IMR-90 (cell line): ENCODE measurements at regions not wholly inside any gene's neighbourhood (a gene's known extent, or its start where the extent isn't known, plus 50 kb on each side); places are given as distances from the start of the nearest gene placed in this dataset.

Source experiments
- ATAC-seq: fragments of 200-7000 bp; cut with Tn5 transposase; 2 replicates; pipeline ENCODE4 v1.9.1; 2020; ENCODE audit warnings: low read depth, mild to moderate bottlenecking, moderate library complexity
- BruUV-seq: library from RNA; stranded (reverse); fragments of 400-500 nt; replicated peaks from 2 replicates; lab custom pipeline; 2021; lab: Mats Ljungman, UMichigan
- CTCF ChIA-PET: fragments of 300-600 bp; formaldehyde crosslinking; extraction: SDS; loops from one replicate; lab custom pipeline; 2021; ENCODE audit warnings: antibody characterized with exemption; lab: Yijun Ruan, JAX
- POLR2A ChIA-PET: fragments of 300-600 bp; sonication (Branson Sonifier 250); formaldehyde crosslinking; loops from one replicate; lab custom pipeline; 2022; ENCODE audit warnings: antibody characterized with exemption; ENCODE audit not compliant: unreplicated experiment; lab: Charles Lee
- DNase-seq: peaks from one replicate; pipeline ENCODE4 v3.0.0; 2013
- H2AFZ ChIP-seq: replicated peaks from 2 replicates; pipeline ENCODE3; 2013; ENCODE audit warnings: low read length, mild to moderate bottlenecking; ENCODE audit not compliant: poor library complexity
- H2AK5ac ChIP-seq: 2 replicates; pipeline ENCODE4 v1.6.1; 2013; ENCODE audit warnings: low read depth, low read length, inconsistent platforms
- H2AK9ac ChIP-seq: replicated peaks from 2 replicates; pipeline ENCODE3; 2013; ENCODE audit warnings: mild to moderate bottlenecking, low read depth, low read length, moderate library complexity; ENCODE audit not compliant: poor library complexity
- H2BK120ac ChIP-seq: 2 replicates; pipeline ENCODE4 v1.6.1; 2013; ENCODE audit warnings: low read depth, low read length, inconsistent platforms
- H2BK15ac ChIP-seq: 3 replicates; pipeline ENCODE4 v1.6.1; 2013; ENCODE audit warnings: low read depth, low read length, inconsistent platforms
- H2BK20ac ChIP-seq: 2 replicates; pipeline ENCODE4 v1.6.1; 2013; ENCODE audit warnings: low read depth, mild to moderate bottlenecking, inconsistent platforms, low read length, moderate library complexity
- H2BK5ac ChIP-seq: 2 replicates; pipeline ENCODE4 v1.6.1; 2013; ENCODE audit warnings: mild to moderate bottlenecking, low read depth, low read length, inconsistent platforms; ENCODE audit not compliant: poor library complexity, severe bottlenecking
- H3K14ac ChIP-seq: replicated peaks from 2 replicates; pipeline ENCODE4 v1.6.1; 2013; ENCODE audit warnings: low read depth, low read length, inconsistent platforms
- H3K18ac ChIP-seq: 2 replicates; pipeline ENCODE4 v1.6.1; 2013; ENCODE audit warnings: low read depth, low read length, control low read depth
- H3K23ac ChIP-seq: 2 replicates; pipeline ENCODE4 v1.6.1; 2013; ENCODE audit warnings: low read depth, low read length, inconsistent platforms
- H3K27ac ChIP-seq: 2 replicates; pipeline ENCODE4 v1.5.1; 2013; ENCODE audit warnings: mild to moderate bottlenecking, control low read depth, low read length; ENCODE audit not compliant: insufficient read depth
- H3K27me3 ChIP-seq: 2 replicates; pipeline ENCODE4 v1.6.1; 2013; ENCODE audit warnings: low read length; ENCODE audit not compliant: control insufficient read depth, insufficient read depth
- H3K36me3 ChIP-seq: 2 replicates; pipeline ENCODE4 v1.6.1; 2013; ENCODE audit warnings: low read length, mixed read lengths; ENCODE audit not compliant: control insufficient read depth, insufficient read depth
- H3K4ac ChIP-seq: 2 replicates; pipeline ENCODE4 v1.6.1; 2013; ENCODE audit warnings: low read depth, low read length, inconsistent platforms
- H3K4me1 ChIP-seq: 2 replicates; pipeline ENCODE4 v1.6.1; 2013; ENCODE audit warnings: low read length, mixed read lengths; ENCODE audit not compliant: control insufficient read depth, insufficient read depth
- H3K4me2 ChIP-seq: 2 replicates; pipeline ENCODE4 v1.6.1; 2013; ENCODE audit warnings: low read depth, mild to moderate bottlenecking, control low read depth, low read length, moderate library complexity
- H3K4me3 ChIP-seq: 2 replicates; pipeline ENCODE4 v1.5.1; 2013; ENCODE audit warnings: low read depth, mild to moderate bottlenecking, control low read depth, low read length, moderate library complexity; ENCODE audit not compliant: insufficient read depth
- H3K56ac ChIP-seq: 2 replicates; pipeline ENCODE4 v1.6.1; 2013; ENCODE audit warnings: low read length, inconsistent platforms; ENCODE audit not compliant: insufficient read depth; ENCODE audit errors: extremely low read depth
- H3K79me1 ChIP-seq, 2 experiments: 2 replicates each; pipeline ENCODE4 v1.6.1; 2013; ENCODE audit warnings: low read length in 2 of 2, inconsistent platforms in 1 of 2, low read depth in 1 of 2
- H3K9ac ChIP-seq: 2 replicates; pipeline ENCODE4 v1.6.1; 2013; ENCODE audit warnings: low read depth, low read length, control low read depth
- H3K9me1 ChIP-seq: 2 replicates; pipeline ENCODE4 v1.6.1; 2013; ENCODE audit warnings: low read length, inconsistent platforms; ENCODE audit not compliant: insufficient read depth
- H3K9me3 ChIP-seq: 2 replicates; pipeline ENCODE4 v1.6.1; 2013; ENCODE audit warnings: low read length; ENCODE audit not compliant: control insufficient read depth, insufficient read depth
- H4K20me1 ChIP-seq: 2 replicates; pipeline ENCODE4 v1.6.1; 2013; ENCODE audit warnings: low read length, inconsistent platforms; ENCODE audit not compliant: insufficient read depth
- H4K5ac ChIP-seq: 2 replicates; pipeline ENCODE4 v1.6.1; 2013; ENCODE audit warnings: mild to moderate bottlenecking, low read depth, low read length, control low read depth
- H4K8ac ChIP-seq, 2 experiments: 2 replicates each; pipeline ENCODE4 v1.6.1; 2013; ENCODE audit warnings: low read depth in 2 of 2, low read length in 2 of 2, control low read depth in 1 of 2, inconsistent platforms in 1 of 2
- H4K91ac ChIP-seq: 2 replicates; pipeline ENCODE4 v1.6.1; 2013; ENCODE audit warnings: low read depth, low read length, inconsistent platforms; ENCODE audit not compliant: insufficient read depth
- BHLHE40 ChIP-seq: fragments of 150-350 bp; IDR thresholded peaks from 2 replicates; pipeline ENCODE4 v1.6.1; 2016; ENCODE audit warnings: mild to moderate bottlenecking, low read depth, low read length
- CEBPB ChIP-seq: IDR thresholded peaks from 2 replicates; pipeline ENCODE4 v1.6.1; 2012; ENCODE audit warnings: low read depth, low read length, improper control_type of control experiment
- CTCF ChIP-seq: conservative IDR thresholded peaks from 2 replicates; pipeline ENCODE4 v1.5.1; 2012; ENCODE audit warnings: mild to moderate bottlenecking, low read depth, low read length, improper control_type of control experiment
- FOS ChIP-seq: fragments of 150-350 bp; IDR thresholded peaks from 2 replicates; pipeline ENCODE4 v1.6.1; 2016; ENCODE audit warnings: low read depth, low read length
- MAZ ChIP-seq: IDR thresholded peaks from 2 replicates; pipeline ENCODE4 v1.6.1; 2012; ENCODE audit warnings: low read depth, mild to moderate bottlenecking, low read length, improper control_type of control experiment, moderate library complexity, borderline replicate concordance
- MXI1 ChIP-seq: IDR thresholded peaks from 2 replicates; pipeline ENCODE4 v1.6.1; 2012; ENCODE audit warnings: low read depth, mild to moderate bottlenecking, low read length, moderate library complexity, borderline replicate concordance
- RCOR1 ChIP-seq: IDR thresholded peaks from 2 replicates; pipeline ENCODE4 v1.6.1; 2012; ENCODE audit warnings: mild to moderate bottlenecking, low read length, improper control_type of control experiment; ENCODE audit not compliant: insufficient replicate concordance
- SMC3 ChIP-seq: fragments of 150-350 bp; IDR thresholded peaks from 2 replicates; pipeline ENCODE4 v1.6.1; 2016; ENCODE audit warnings: low read depth, mild to moderate bottlenecking, antibody characterized with exemption, low read length, moderate library complexity
- USF2 ChIP-seq: fragments of 150-350 bp; IDR thresholded peaks from 2 replicates; pipeline ENCODE4 v1.6.1; 2017; ENCODE audit warnings: mild to moderate bottlenecking, antibody characterized with exemption, low read length, low read depth
- WGBS, 2 experiments: methylation state at CpG; one replicate each; pipeline versions ENCODE4 v1.1.5 to v1.1.7; 2013; ENCODE audit warnings: missing lambda C conversion rate in 2 of 2; ENCODE audit not compliant: insufficient read length in 1 of 2; ENCODE audit errors: extremely low coverage in 2 of 2; 5-methylcytosine and 5-hydroxymethylcytosine counted together
- dilution Hi-C: fragments of 300-500 bp; cut with HindIII; formaldehyde crosslinking; loops from one replicate; pipeline ENCODE4 v1.14.3; 2018; ENCODE audit warnings: low sequenced_read_pairs; ENCODE audit not compliant: unreplicated experiment
- in situ Hi-C: fragments of 300-500 bp; cut with MboI; formaldehyde crosslinking; loops from 3 replicates; pipeline ENCODE4 v1.14.3; 2019; ENCODE audit warnings: low sequenced_read_pairs, inconsistent platforms, mixed read lengths
- intact Hi-C: fragments of 100-400 bp; cut with micrococcal nuclease; formaldehyde crosslinking; loops from 2 replicates; pipeline ENCODE4 v1.10.0; 2022

- H2BK15ac ChIP-seq, result no peak overlapping the region
- H3K79me1 ChIP-seq, result no peaks in the 10 kb centered on the region
- H3K4me1 ChIP-seq, result no peaks in the 10 kb centered on the region
- no peak overlapping the region for H2AK5ac ChIP-seq
- no peaks in the 10 kb centered on the region for H3K9me1 ChIP-seq
- no peak overlapping the region for H2BK5ac ChIP-seq
- intact Hi-C loops (no loop called here), in situ Hi-C loops (no loop called here), dilution Hi-C loops (no loop called here)
- TF ChIP-seq CEBPB, result no peak
- no peak for TF ChIP-seq SMC3
- TF ChIP-seq FOS, result no peak
- TF ChIP-seq BHLHE40, result no peak
- no peak for TF ChIP-seq MXI1
- no peak for TF ChIP-seq CTCF
- TF ChIP-seq RCOR1, result no peak
- no peak for TF ChIP-seq MAZ
- no peak for TF ChIP-seq USF2
- no TSS peak for BruUV-seq
- H3K36me3 ChIP-seq, result no peaks in the 10 kb centered on the region
- POLR2A ChIA-PET, result no interaction called here
- no peaks in the 10 kb centered on the region for H4K20me1 ChIP-seq
- DNase-seq (no peak), ATAC-seq (no peak)
- CTCF ChIA-PET, result interaction anchor here (0.5 kb wide), 1 partner anchor 39 kb away, joined by 4 read pairs; no protein-coding TSS in a partner anchor
- H2BK20ac ChIP-seq, result no peak overlapping the region
- no peak overlapping the region for H4K8ac ChIP-seq
- H3K27ac ChIP-seq, result no peak overlapping the region
- no peak overlapping the region for H3K9ac ChIP-seq
- no peak overlapping the region for H3K18ac ChIP-seq
- no peak overlapping the region for H3K4me3 ChIP-seq
- no peak overlapping the region for H3K56ac ChIP-seq
- no peak overlapping the region for H4K91ac ChIP-seq
- H3K9me3 ChIP-seq, result no peaks in the 10 kb centered on the region
- H3K23ac ChIP-seq, result no peak overlapping the region
- no peak overlapping the region for H2AFZ ChIP-seq
- no peak overlapping the region for H2BK120ac ChIP-seq
- no peak overlapping the region for H3K4me2 ChIP-seq
- no peak overlapping the region for H3K14ac ChIP-seq
- no peak overlapping the region for H2AK9ac ChIP-seq
- H3K27me3 ChIP-seq, result no peaks in the 10 kb centered on the region
- H3K4ac ChIP-seq, result no peak overlapping the region
- H4K5ac ChIP-seq, result no peak overlapping the region
- WGBS, 2 experiments, result no CpG with 5 or more reads among the region's 6 CpGs
Measured at GRCh38 chr2:60671966-60672365, 84.1 kb upstream of the PAPOLG start.
